GM12878 (cell line): ENCODE measurements at regions not wholly inside any gene's neighbourhood (a gene's known extent, or its start where the extent isn't known, plus 50 kb on each side); places are given as distances from the start of the nearest gene placed in this dataset.

Experiments used
- ATAC-seq: fragments of 200-7000 bp; cut with Tn5 transposase; 3 replicates; pipeline ENCODE4 v1.9.1; 2020; ENCODE audit warnings: mild to moderate bottlenecking, moderate library complexity
- BruUV-seq: library from RNA; stranded (reverse); fragments of 400-500 nt; replicated peaks from 2 replicates; lab custom pipeline; 2021; lab: Mats Ljungman, UMichigan
- CTCF ChIA-PET: fragments of 300-600 bp; sonication (Branson Sonifier 250); formaldehyde crosslinking; extraction: SDS; loops from one replicate; lab custom pipeline; 2021; ENCODE audit warnings: inconsistent platforms; lab: Yijun Ruan, JAX
- POLR2A ChIA-PET: fragments of 350-600 bp; formaldehyde crosslinking; extraction: SDS; loops from one replicate; lab custom pipeline; 2021; ENCODE audit warnings: inconsistent platforms; lab: Charles Lee
- RAD21 ChIA-PET: fragments of 300-600 bp; sonication (Branson Sonifier 250); formaldehyde crosslinking; loops from one replicate; lab custom pipeline; 2023; ENCODE audit warnings: antibody characterized with exemption; ENCODE audit not compliant: unreplicated experiment; lab: Charles Lee
- SMC1A ChIA-PET: fragments of 300-600 bp; sonication (Branson Sonifier 250); formaldehyde crosslinking; loops from one replicate; lab custom pipeline; 2023; ENCODE audit not compliant: unreplicated experiment, uncharacterized antibody; lab: Charles Lee
- DNase-seq: peaks from one replicate; pipeline ENCODE4 v3.0.0-alpha.2; 2011; ENCODE audit warnings: low read depth, low spot score
- FAIRE-seq: peaks from 3 replicates; lab custom pipeline; 2011; peaks lifted over from hg19 to GRCh38; lab: Jason Lieb, UNC
- H2AFZ ChIP-seq: 2 replicates; pipeline ENCODE4 v1.6.0; 2011; ENCODE audit warnings: low read depth, low read length, control low read depth; ENCODE audit not compliant: control insufficient read depth
- H3K27ac ChIP-seq: 2 replicates; pipeline ENCODE4 v1.5.1; 2011; ENCODE audit warnings: control low read depth; ENCODE audit not compliant: control insufficient read depth, insufficient read depth
- H3K27me3 ChIP-seq, 2 experiments: replicated peaks in 1 of 2; 2 replicates each; pipeline versions ENCODE4 v1.6.0 to v1.6.1; 2011; ENCODE audit warnings: low read length in 1 of 2; ENCODE audit not compliant: control insufficient read depth in 2 of 2, insufficient read depth in 2 of 2
- H3K36me3 ChIP-seq, 2 experiments: 2 replicates each; pipeline ENCODE4 v1.5.1; 2011; ENCODE audit warnings: low read length in 1 of 2; ENCODE audit not compliant: control insufficient read depth in 2 of 2, insufficient read depth in 2 of 2
- H3K4me1 ChIP-seq: 2 replicates; pipeline ENCODE4 v1.6.1; 2011; ENCODE audit warnings: mild to moderate bottlenecking, low read length, moderate library complexity, mixed read lengths; ENCODE audit not compliant: control insufficient read depth, insufficient read depth
- H3K4me2 ChIP-seq: 2 replicates; pipeline ENCODE4 v1.6.0; 2011; ENCODE audit warnings: control low read depth; ENCODE audit not compliant: control insufficient read depth, insufficient read depth
- H3K4me3 ChIP-seq: fragments of 200-600 bp; sonication (generic); 2 replicates; pipeline ENCODE4 v1.5.1; 2016
- H3K79me2 ChIP-seq: 2 replicates; pipeline ENCODE4 v1.6.0; 2011; ENCODE audit warnings: low read length; ENCODE audit not compliant: control insufficient read depth, insufficient read depth
- H3K9ac ChIP-seq: 2 replicates; pipeline ENCODE4 v1.8.0; 2011; ENCODE audit warnings: low read length, control low read depth, mixed read lengths; ENCODE audit not compliant: control insufficient read depth, insufficient read depth
- H3K9me3 ChIP-seq: replicated peaks from 3 replicates; pipeline ENCODE4 v1.5.1; 2011; ENCODE audit warnings: mild to moderate bottlenecking, low read length; ENCODE audit not compliant: control insufficient read depth, insufficient read depth
- H4K20me1 ChIP-seq: 2 replicates; pipeline ENCODE4 v1.6.0; 2011; ENCODE audit not compliant: control insufficient read depth, insufficient read depth
- CEBPB ChIP-seq, 2 experiments: fragments of 150-350 bp in 1 of 2; IDR thresholded peaks; 2 replicates each; pipeline ENCODE4 v1.6.1; 2012 to 2014; ENCODE audit warnings: low read depth in 2 of 2, low read length in 2 of 2, borderline replicate concordance in 1 of 2, inconsistent platforms in 1 of 2
- CREM ChIP-seq: IDR thresholded peaks from 2 replicates; pipeline ENCODE4 v1.6.1; 2014; ENCODE audit warnings: antibody characterized with exemption, low read depth
- E2F4 ChIP-seq: IDR thresholded peaks from 2 replicates; pipeline ENCODE4 v1.6.1; 2012; ENCODE audit warnings: low read depth, low read length, improper control_type of control experiment
- EZH2 ChIP-seq: IDR thresholded peaks from 2 replicates; pipeline ENCODE4 v1.6.1; 2012; ENCODE audit warnings: low read depth, mild to moderate bottlenecking, control low read depth, inconsistent platforms, low read length, borderline replicate concordance; ENCODE audit not compliant: control insufficient read depth
- HDAC6 ChIP-seq: fragments of 200-600 bp; sonication (generic); IDR thresholded peaks from one replicate; pipeline ENCODE4 v1.8.0; 2017; ENCODE audit warnings: antibody characterized with exemption; ENCODE audit not compliant: unreplicated experiment
- HSF1 ChIP-seq: fragments of 150-350 bp; IDR thresholded peaks from 2 replicates; pipeline ENCODE4 v1.6.1; 2014; ENCODE audit warnings: mild to moderate bottlenecking, low read depth, low read length
- IKZF2 ChIP-seq, 2 experiments: fragments of 450-650 bp; IDR thresholded peaks; 2 replicates each; pipeline ENCODE4 v1.6.1; 2017; ENCODE audit warnings: mild to moderate bottlenecking in 2 of 2, moderate library complexity in 2 of 2
- KLF5 ChIP-seq: fragments of 450-650 bp; IDR thresholded peaks from 2 replicates; pipeline ENCODE4 v1.6.1; 2014; ENCODE audit warnings: mild to moderate bottlenecking; ENCODE audit not compliant: partially characterized antibody
- MAX ChIP-seq: IDR thresholded peaks from 2 replicates; pipeline ENCODE4 v1.6.1; 2012; ENCODE audit warnings: low read depth, low read length, improper control_type of control experiment
- MEF2B ChIP-seq: fragments of 450-650 bp; IDR thresholded peaks from 2 replicates; pipeline ENCODE4 v1.6.1; 2018; ENCODE audit warnings: mild to moderate bottlenecking, moderate library complexity; ENCODE audit not compliant: partially characterized antibody, poor library complexity, severe bottlenecking
- MTA2 ChIP-seq: fragments of 450-650 bp; IDR thresholded peaks from 2 replicates; pipeline ENCODE4 v1.6.1; 2016; ENCODE audit warnings: low read depth, mild to moderate bottlenecking, moderate library complexity
- MXI1 ChIP-seq: fragments of 150-350 bp; IDR thresholded peaks from 2 replicates; pipeline ENCODE4 v1.6.1; 2011; ENCODE audit warnings: low read depth, mild to moderate bottlenecking, inconsistent platforms, low read length, improper control_type of control experiment
- NKRF ChIP-seq: fragments of 450-650 bp; conservative IDR thresholded peaks from 2 replicates; pipeline ENCODE4 v1.6.1; 2017; ENCODE audit warnings: mild to moderate bottlenecking, moderate library complexity
- NR2C1 ChIP-seq: fragments of 450-650 bp; IDR thresholded peaks from 2 replicates; pipeline ENCODE4 v1.6.1; 2017; ENCODE audit warnings: antibody characterized with exemption, mild to moderate bottlenecking, moderate library complexity
- NR2C2 ChIP-seq: IDR thresholded peaks from 2 replicates; pipeline ENCODE4 v1.6.1; 2011; ENCODE audit warnings: borderline replicate concordance, low read depth; ENCODE audit not compliant: control insufficient read depth, insufficient read length
- RBBP5 ChIP-seq: fragments of 200-600 bp; sonication (generic); conservative IDR thresholded peaks from 2 replicates; pipeline ENCODE4 v1.6.1; 2016
- SP1 ChIP-seq: IDR thresholded peaks from one replicate; pipeline ENCODE4 v1.6.1; 2011; ENCODE audit warnings: low read depth, low read length
- SPI1 ChIP-seq: IDR thresholded peaks from 2 replicates; pipeline ENCODE4 v1.6.1; 2011; ENCODE audit warnings: low read depth, mild to moderate bottlenecking, low read length, moderate library complexity, borderline replicate concordance; ENCODE audit not compliant: insufficient read depth
- STAT3 ChIP-seq: IDR thresholded peaks from 2 replicates; pipeline ENCODE4 v1.6.1; 2011; ENCODE audit warnings: low read depth, low read length, improper control_type of control experiment
- TCF12 ChIP-seq: IDR thresholded peaks from 2 replicates; pipeline ENCODE4 v1.6.1; 2011; ENCODE audit warnings: low read depth, mild to moderate bottlenecking, low read length
- WGBS: methylation state at CpG from one replicate; pipeline ENCODE4 v1.1.6; 2016; ENCODE audit warnings: low lambda C conversion rate; ENCODE audit not compliant: insufficient replicate concordance, insufficient coverage; ENCODE audit errors: missing lambda C conversion rate; 5-methylcytosine and 5-hydroxymethylcytosine counted together
- in situ Hi-C: fragments of 300-500 bp; cut with MboI; formaldehyde crosslinking; loops from 9 replicates; pipeline ENCODE4 v1.14.3; 2018; ENCODE audit warnings: mixed read lengths
- intact Hi-C: fragments of 100-400 bp; cut with micrococcal nuclease; formaldehyde crosslinking; loops from one replicate; pipeline ENCODE4 v1.14.2; 2022; ENCODE audit not compliant: unreplicated experiment

GRCh38 chr2:147483911-147484310 lies 360.9 kb upstream of the ACVR2A start:
- no TSS peak for BruUV-seq
- Histone ChIP-seq H3K4me1 (no peaks in the 10 kb centered on the region), H3K9me3 (no peaks in the 10 kb centered on the region), H3K4me3 (no peak overlapping the region), H4K20me1 (no peaks in the 10 kb centered on the region), H3K27ac (no peak overlapping the region), H3K36me3 (no peaks in the 10 kb centered on the region), H3K27me3 (no peaks in the 10 kb centered on the region; a peak in 1 of 4 replicates), H3K4me2 (no peak overlapping the region), H3K79me2 (no peaks in the 10 kb centered on the region), H2AFZ (no peak overlapping the region), H3K9ac (no peak overlapping the region)
- in situ Hi-C loops (no loop called here), intact Hi-C loops (no loop called here)
- SMC1A ChIA-PET, result interaction anchor here (0.6 to 0.9 kb wide), 2 partner anchors 294 to 352 kb away, joined by 3 to 4 read pairs; no protein-coding TSS in a partner anchor
- ATAC-seq (no peak), FAIRE-seq (no peak), DNase-seq (no peak)
- TF ChIP-seq HSF1 (no peak), HDAC6 (no peak), MTA2 (no peak), NR2C1 (no peak), STAT3 (no peak), CREM (no peak), RBBP5 (no peak), MXI1 (no peak), E2F4 (no peak), TCF12 (no peak), SPI1 (no peak), KLF5 (no peak), CEBPB (IDR thresholded peaks at IDR 0.05; ENCODE audit: borderline replicate concordance in 1 of 2, low read depth in 2 of 2, low read length in 2 of 2) (no peak), EZH2 (no peak), NR2C2 (no peak), NKRF (no peak), SP1 (no peak), MAX (no peak), MEF2B (no peak), IKZF2 (IDR thresholded peaks at IDR 0.05) (no peak)
- 19% methylated on average over 3 of the region's 3 CpGs for WGBS
- POLR2A ChIA-PET, result no interaction called here
- RAD21 ChIA-PET, result no interaction called here
- CTCF ChIA-PET, result interaction anchor here (0.9 to 2.1 kb wide), 3 partner anchors 16 to 439 kb away, joined by 4 to 5 read pairs (median 4); no protein-coding TSS in a partner anchor
